ENCODE measurements at regions not wholly inside any gene's neighbourhood (a gene's known extent, or its start where the extent isn't known, plus 50 kb on each side); places are given as distances from the start of the nearest gene placed in this dataset.
"Not testable (repeated sequence)": the region's sequence is repeated elsewhere in the genome, so short reads cannot be mapped to it uniquely, and the experiment has no call there.

- DNase-seq: no peak
Observed at GRCh38 chr6:72534236-72534635, 87.6 kb upstream of the KCNQ5 start.

GRCh38 chr6:72535124-72535523 is 86.7 kb upstream of the KCNQ5 start:
- no peak for DNase-seq

GRCh38 chr6:72547020-72547419 is 74.8 kb upstream of the KCNQ5 start:
- DNase-seq: no peak

GRCh38 chr6:72551470-72551869 is 70.4 kb upstream of the KCNQ5 start:
- no peak for DNase-seq

GRCh38 chr6:72552938-72553337 is 68.9 kb upstream of the KCNQ5 start:
- no peak for DNase-seq

- DNase-seq: no peak
Observed at GRCh38 chr6:72553531-72554511, 68.0 kb upstream of the KCNQ5 start.

GRCh38 chr6:72554761-72555221 is 67.1 kb upstream of the KCNQ5 start:
- no peak for DNase-seq

GRCh38 chr6:72559067-72559466 is 62.8 kb upstream of the KCNQ5 start:
- no peak for DNase-seq

- DNase-seq: no peak
Observed at GRCh38 chr6:72559555-72559954, 62.3 kb upstream of the KCNQ5 start.

- DNase-seq: no peak
Observed at GRCh38 chr6:72560721-72561593, 60.9 kb upstream of the KCNQ5 start.

- DNase-seq: no peak
Observed at GRCh38 chr6:72561629-72562028, 60.2 kb upstream of the KCNQ5 start.

GRCh38 chr6:72564231-72564630 is 57.6 kb upstream of the KCNQ5 start:
- no peak for DNase-seq

- not testable (repeated sequence) for DNase-seq
Observed at GRCh38 chr6:72571993-72572392, 49.9 kb upstream of the KCNQ5 start.
